H9 (cell line): ENCODE measurements at regions not wholly inside any gene's neighbourhood (a gene's known extent, or its start where the extent isn't known, plus 50 kb on each side); places are given as distances from the start of the nearest gene placed in this dataset.

ENCODE experiments used
- DNase-seq: peaks from one replicate; pipeline ENCODE4 v3.0.0-alpha.2; 2017
- H2AFZ ChIP-seq: one replicate; pipeline ENCODE4 v1.6.1; 2013; ENCODE audit warnings: mild to moderate bottlenecking, low read length, control low read depth, moderate library complexity
- H2AK5ac ChIP-seq: 2 replicates; pipeline ENCODE4 v1.6.1; 2013; ENCODE audit warnings: low read length, control low read depth, mixed read lengths; ENCODE audit not compliant: insufficient read length
- H2BK120ac ChIP-seq: one replicate; pipeline ENCODE4 v1.6.1; 2013; ENCODE audit warnings: low read depth, mild to moderate bottlenecking, low read length, control low read depth, inconsistent platforms; ENCODE audit not compliant: poor library complexity, severe bottlenecking
- H2BK12ac ChIP-seq: 2 replicates; pipeline ENCODE4 v1.6.1; 2013; ENCODE audit warnings: low read length, control low read depth, mixed read lengths, low read depth; ENCODE audit not compliant: insufficient read length
- H2BK15ac ChIP-seq: 2 replicates; pipeline ENCODE4 v1.6.1; 2013; ENCODE audit warnings: low read depth, low read length, control low read depth
- H2BK20ac ChIP-seq: one replicate; pipeline ENCODE4 v1.6.1; 2013; ENCODE audit warnings: low read depth, mild to moderate bottlenecking, low read length, control low read depth, inconsistent platforms; ENCODE audit not compliant: poor library complexity, severe bottlenecking
- H2BK5ac ChIP-seq: 2 replicates; pipeline ENCODE4 v1.6.1; 2013; ENCODE audit warnings: low read length, control low read depth, mixed read lengths; ENCODE audit not compliant: insufficient read length
- H3K14ac ChIP-seq: 2 replicates; pipeline ENCODE4 v1.6.1; 2013; ENCODE audit warnings: low read length, control low read depth; ENCODE audit not compliant: insufficient read depth
- H3K18ac ChIP-seq: 2 replicates; pipeline ENCODE4 v1.6.1; 2013; ENCODE audit warnings: low read depth, mild to moderate bottlenecking, mixed read lengths, low read length, control low read depth; ENCODE audit not compliant: insufficient read length
- H3K23ac ChIP-seq: 2 replicates; pipeline ENCODE4 v1.6.1; 2013; ENCODE audit warnings: low read length, control low read depth, mixed read lengths, low read depth; ENCODE audit not compliant: insufficient read length
- H3K23me2 ChIP-seq: 2 replicates; pipeline ENCODE4 v1.6.1; 2013; ENCODE audit warnings: low read depth, mild to moderate bottlenecking, mixed read lengths, low read length, control low read depth; ENCODE audit not compliant: insufficient read length, poor library complexity, severe bottlenecking
- H3K27ac ChIP-seq: 2 replicates; pipeline ENCODE4 v1.5.1; 2013; ENCODE audit warnings: low read length, control low read depth, mixed read lengths, low read depth; ENCODE audit not compliant: insufficient read length
- H3K27me3 ChIP-seq: 2 replicates; pipeline ENCODE4 v1.6.1; 2013; ENCODE audit warnings: low read length, control low read depth, inconsistent platforms; ENCODE audit not compliant: insufficient read depth
- H3K4ac ChIP-seq: 2 replicates; pipeline ENCODE4 v1.6.1; 2013; ENCODE audit warnings: low read depth, mild to moderate bottlenecking, control low read depth, inconsistent platforms, low read length, moderate library complexity
- H3K4me1 ChIP-seq: 2 replicates; pipeline ENCODE4 v1.6.1; 2013; ENCODE audit warnings: low read length, control low read depth, inconsistent platforms; ENCODE audit not compliant: insufficient read depth
- H3K4me2 ChIP-seq: 2 replicates; pipeline ENCODE4 v1.6.1; 2013; ENCODE audit warnings: low read length, control low read depth, mixed read lengths; ENCODE audit not compliant: insufficient read length, insufficient read depth
- H3K56ac ChIP-seq: 2 replicates; pipeline ENCODE4 v1.6.1; 2013; ENCODE audit warnings: low read depth, mild to moderate bottlenecking, mixed read lengths, low read length, control low read depth; ENCODE audit not compliant: insufficient read length
- H3K79me1 ChIP-seq: 2 replicates; pipeline ENCODE4 v1.6.1; 2013; ENCODE audit warnings: low read depth, mild to moderate bottlenecking, moderate library complexity, low read length, control low read depth, inconsistent platforms; ENCODE audit not compliant: insufficient read depth, poor library complexity, severe bottlenecking
- H3K79me2 ChIP-seq: 2 replicates; pipeline ENCODE4 v1.6.1; 2013; ENCODE audit warnings: low read length, control low read depth, inconsistent platforms; ENCODE audit not compliant: insufficient read depth
- H3K9ac ChIP-seq: 2 replicates; pipeline ENCODE4 v1.6.1; 2013; ENCODE audit warnings: low read length, control low read depth, mixed read lengths; ENCODE audit not compliant: insufficient read length; ENCODE audit errors: extremely low read depth
- H3K9me3 ChIP-seq: one replicate; pipeline ENCODE4 v1.6.1; 2013; ENCODE audit warnings: low read depth, low read length, inconsistent platforms; ENCODE audit not compliant: control insufficient read depth
- H3T11ph ChIP-seq: one replicate; pipeline ENCODE4 v1.6.1; 2013; ENCODE audit warnings: mild to moderate bottlenecking, low read length, control low read depth, inconsistent platforms
- H4K20me1 ChIP-seq: one replicate; pipeline ENCODE4 v1.6.1; 2013; ENCODE audit not compliant: control insufficient read depth, insufficient read length, insufficient read depth
- H4K5ac ChIP-seq: 2 replicates; pipeline ENCODE4 v1.6.1; 2013; ENCODE audit warnings: low read depth, mild to moderate bottlenecking, mixed read lengths, low read length, control low read depth; ENCODE audit not compliant: insufficient read length
- H4K8ac ChIP-seq: replicated peaks from 2 replicates; pipeline ENCODE4 v1.6.1; 2013; ENCODE audit warnings: low read length, control low read depth, mixed read lengths, low read depth; ENCODE audit not compliant: insufficient read length
- H4K91ac ChIP-seq: 2 replicates; pipeline ENCODE4 v1.6.1; 2013; ENCODE audit warnings: low read depth, mild to moderate bottlenecking, moderate library complexity, mixed read lengths, low read length, control low read depth; ENCODE audit not compliant: insufficient read length
- H3K27ac Mint-ChIP-seq, 3 experiments: 2 replicates in 2 of 3; 3 replicates in 1 of 3; pipeline ENCODE4 v1.8.0; 2020 to 2021; ENCODE audit warnings: mixed read lengths in 3 of 3, mild to moderate bottlenecking in 1 of 3, moderate library complexity in 1 of 3
- H3K27me3 Mint-ChIP-seq: 2 replicates; pipeline ENCODE4 v1.8.0; 2021; ENCODE audit warnings: low read depth, mild to moderate bottlenecking, moderate library complexity, mixed read lengths
- H3K36me3 Mint-ChIP-seq, 3 experiments: 2 replicates in 2 of 3; 3 replicates in 1 of 3; pipeline ENCODE4 v1.8.0; 2020 to 2021; ENCODE audit warnings: low read depth in 3 of 3, mixed read lengths in 3 of 3; ENCODE audit not compliant: insufficient read depth in 1 of 3
- H3K4me1 Mint-ChIP-seq, 2 experiments: 2 replicates each; pipeline ENCODE4 v1.8.0; 2020; ENCODE audit warnings: mixed read lengths in 2 of 2
- H3K4me3 Mint-ChIP-seq, 2 experiments: 2 replicates in 1 of 2; 3 replicates in 1 of 2; pipeline ENCODE4 v1.8.0; 2020 to 2021; ENCODE audit warnings: mild to moderate bottlenecking in 2 of 2, mixed read lengths in 2 of 2, moderate library complexity in 1 of 2
- H3K9me3 Mint-ChIP-seq, 2 experiments: 2 replicates in 1 of 2; 3 replicates in 1 of 2; pipeline ENCODE4 v1.8.0; 2020; ENCODE audit warnings: mild to moderate bottlenecking in 2 of 2, mixed read lengths in 2 of 2, moderate library complexity in 1 of 2
- CTCF ChIP-seq: fragments of 200-600 bp; sonication (generic); conservative IDR thresholded peaks from 3 replicates; pipeline ENCODE4 v1.8.0; 2021; ENCODE audit warnings: antibody characterized with exemption, mild to moderate bottlenecking
- WGBS: extraction: QIAGEN DNeasy Blood & Tissue Kit; methylation state at CpG from one replicate; pipeline ENCODE4 v1.1.7; 2013; ENCODE audit warnings: missing lambda C conversion rate, low lambda C conversion rate, mixed read lengths; ENCODE audit not compliant: insufficient read length; ENCODE audit errors: extremely low coverage; 5-methylcytosine and 5-hydroxymethylcytosine counted together

- H3K23ac ChIP-seq, result no peak overlapping the region
- Mint-ChIP-seq H3K4me1 (no peaks in the 10 kb centered on the region), H3K9me3 (no peaks in the 10 kb centered on the region), H3K36me3 (no peaks in the 10 kb centered on the region), H3K27ac (no peak overlapping the region), H3K27me3 (no peaks in the 10 kb centered on the region), H3K4me3 (no peak overlapping the region)
- H2AFZ ChIP-seq, result no peak overlapping the region
- no peak overlapping the region for H3K9ac ChIP-seq
- H3K4me2 ChIP-seq, result no peak overlapping the region
- no peak overlapping the region for H2BK15ac ChIP-seq
- no peak overlapping the region for H3K4ac ChIP-seq
- no peaks in the 10 kb centered on the region for H3K4me1 ChIP-seq
- no peak overlapping the region for H4K8ac ChIP-seq
- no peak overlapping the region for H2BK5ac ChIP-seq
- H4K5ac ChIP-seq, result no peak overlapping the region
- no peak overlapping the region for H3K18ac ChIP-seq
- H3K23me2 ChIP-seq, result no peaks in the 10 kb centered on the region
- H2BK12ac ChIP-seq, result no peak overlapping the region
- no peak overlapping the region for H3T11ph ChIP-seq
- DNase-seq, result no peak
- H2AK5ac ChIP-seq, result no peak overlapping the region
- no CpG with 5 or more reads among the region's 4 CpGs for WGBS
- no peak overlapping the region for H3K56ac ChIP-seq
- no peaks in the 10 kb centered on the region for H3K27me3 ChIP-seq
- H3K27ac ChIP-seq, result no peak overlapping the region
- TF ChIP-seq CTCF, result no peak
- H3K79me1 ChIP-seq, result no peaks in the 10 kb centered on the region
- H2BK20ac ChIP-seq, result no peak overlapping the region
- H2BK120ac ChIP-seq, result no peak overlapping the region
- no peaks in the 10 kb centered on the region for H3K9me3 ChIP-seq
- no peak overlapping the region for H4K91ac ChIP-seq
- no peaks in the 10 kb centered on the region for H4K20me1 ChIP-seq
- H3K14ac ChIP-seq, result no peak overlapping the region
- H3K79me2 ChIP-seq, result no peaks in the 10 kb centered on the region
These were observed 154.7 kb upstream of the DOK6 start for GRCh38 chr18:69246027-69246426.
